ENCODE measurements at regions not wholly inside any gene's neighbourhood (a gene's known extent, or its start where the extent isn't known, plus 50 kb on each side); places are given as distances from the start of the nearest gene placed in this dataset.
"Not testable (repeated sequence)": the region's sequence is repeated elsewhere in the genome, so short reads cannot be mapped to it uniquely, and the experiment has no call there.

GRCh38 chr4:111031001-111031579 is 408.2 kb upstream of the PITX2 start:
- DNase-seq (ENCODE audit: low read depth in 2 of 2) = no peak

- no peak for DNase-seq (ENCODE audit: low read depth in 2 of 2)
These were observed 408.7 kb upstream of the PITX2 start for GRCh38 chr4:111031596-111031995.

GRCh38 chr4:111037591-111038360 is 414.9 kb upstream of the PITX2 start:
- no peak for DNase-seq (ENCODE audit: low read depth in 2 of 2)

GRCh38 chr4:111040904-111041303 is 418.0 kb upstream of the PITX2 start:
- DNase-seq (ENCODE audit: low read depth in 2 of 2) = no peak

- DNase-seq (ENCODE audit: low read depth in 2 of 2) = no peak
These were observed 420.4 kb upstream of the PITX2 start for GRCh38 chr4:111043286-111043685.

GRCh38 chr4:111045992-111046391 is 423.1 kb upstream of the PITX2 start:
- DNase-seq (ENCODE audit: low read depth in 2 of 2) = no peak

- DNase-seq (ENCODE audit: low read depth in 2 of 2) = no peak
These were observed 423.9 kb upstream of the PITX2 start for GRCh38 chr4:111046811-111047210.

- DNase-seq (ENCODE audit: low read depth in 2 of 2) = no peak
These were observed 425.4 kb upstream of the PITX2 start for GRCh38 chr4:111048316-111048715.

- no peak for DNase-seq (ENCODE audit: low read depth in 2 of 2)
These were observed 441.6 kb upstream of the PITX2 start for GRCh38 chr4:111064342-111064993.

GRCh38 chr4:111066001-111066400 is 443.1 kb upstream of the PITX2 start:
- no peak for DNase-seq (ENCODE audit: low read depth in 2 of 2)

- DNase-seq (ENCODE audit: low read depth in 2 of 2) = no peak
These were observed 443.6 kb upstream of the PITX2 start for GRCh38 chr4:111066447-111066846.

- no peak for DNase-seq (ENCODE audit: low read depth in 2 of 2)
These were observed 444.0 kb upstream of the PITX2 start for GRCh38 chr4:111066887-111067286.

GRCh38 chr4:111068883-111069282 is 446.0 kb upstream of the PITX2 start:
- DNase-seq (ENCODE audit: low read depth in 2 of 2) = no peak

GRCh38 chr4:111070390-111070789 is 447.5 kb upstream of the PITX2 start:
- DNase-seq (ENCODE audit: low read depth in 2 of 2) = no peak

- no peak for DNase-seq (ENCODE audit: low read depth in 2 of 2)
These were observed 451.7 kb upstream of the PITX2 start for GRCh38 chr4:111074523-111075114.

GRCh38 chr4:111076299-111076698 is 453.4 kb upstream of the PITX2 start:
- not testable (repeated sequence) for DNase-seq (ENCODE audit: low read depth in 2 of 2)

GRCh38 chr4:111108153-111108552 is 485.3 kb upstream of the PITX2 start:
- no peak for DNase-seq (ENCODE audit: low read depth in 2 of 2)

GRCh38 chr4:111113591-111113990 is 490.7 kb upstream of the PITX2 start:
- no peak for DNase-seq (ENCODE audit: low read depth in 2 of 2)

GRCh38 chr4:111115881-111116280 is 493.0 kb upstream of the PITX2 start:
- no peak for DNase-seq (ENCODE audit: low read depth in 2 of 2)

GRCh38 chr4:111120191-111120590 is 497.3 kb upstream of the PITX2 start:
- no peak for DNase-seq (ENCODE audit: low read depth in 2 of 2)

GRCh38 chr4:111126340-111126739 is 503.5 kb upstream of the PITX2 start:
- no peak for DNase-seq (ENCODE audit: low read depth in 2 of 2)

- no peak for DNase-seq (ENCODE audit: low read depth in 2 of 2)
These were observed 505.0 kb upstream of the PITX2 start for GRCh38 chr4:111127841-111128240.

- DNase-seq (ENCODE audit: low read depth in 2 of 2) = no peak
These were observed 505.4 kb upstream of the PITX2 start for GRCh38 chr4:111128327-111128726.

All from activated CD8-positive, alpha-beta memory T cell treated with anti-CD3 and anti-CD28 coated beads for 4 hours (primary cell).